ENCODE measurements at regions not wholly inside any gene's neighbourhood (a gene's known extent, or its start where the extent isn't known, plus 50 kb on each side); places are given as distances from the start of the nearest gene placed in this dataset.

DNA sequence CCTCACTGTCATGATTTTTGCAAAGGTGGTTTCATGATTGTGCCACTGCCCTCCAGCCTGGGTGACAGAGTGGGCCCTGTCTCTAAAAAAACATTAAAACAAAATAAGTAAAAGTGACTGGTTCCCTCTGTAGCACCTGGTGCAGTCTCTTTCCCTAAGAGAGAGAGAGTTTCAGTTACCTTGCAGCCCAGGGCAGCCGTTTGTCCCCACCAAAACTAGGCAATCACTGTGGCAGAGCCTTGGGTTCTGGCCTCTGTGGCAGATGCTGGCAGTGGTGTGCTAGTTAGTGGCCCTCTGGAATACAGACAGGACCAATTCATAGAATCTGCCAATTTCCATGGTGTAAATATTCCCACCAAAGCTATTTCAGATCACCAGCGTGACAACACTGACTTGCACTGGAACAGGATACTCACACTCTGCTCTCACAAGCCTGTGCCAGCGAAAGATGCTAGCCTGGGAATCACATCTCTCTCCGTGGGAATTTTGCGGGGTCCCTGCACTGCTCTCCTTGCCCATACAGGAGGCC, 108.7 kb downstream of the TLR5 start:
- Histone ChIP-seq H3K4me2 (ENCODE audit: low read length) (no peak overlapping the region), H4K20me1 (ENCODE audit: insufficient read depth) (no peaks in the 10 kb centered on the region), H3K27ac (ENCODE audit: low read depth, low read length) (no peak overlapping the region), H3K9me3 (ENCODE audit: control insufficient read depth in 1 of 2, insufficient read depth in 1 of 2, low read depth in 1 of 2, low read length in 2 of 2) (no peaks in the 10 kb centered on the region), H3K9ac (ENCODE audit: low read length) (no peak overlapping the region), H3K4me3 (replicated peaks in 1 of 2; ENCODE audit: low read depth in 1 of 2, low read length in 2 of 2) (no peak overlapping the region), H3K79me2 (ENCODE audit: insufficient read depth, low read length) (no peaks in the 10 kb centered on the region), H3K9me2 (ENCODE audit: insufficient read depth) (no peaks in the 10 kb centered on the region), H3K4me1 (ENCODE audit: control insufficient read depth in 1 of 2, insufficient read depth in 2 of 2, low read length in 2 of 2) (peaks cover 0 to 10% of the 10 kb centered on the region in 2 experiments; a peak in 2 of 4 replicates), H3K36me3 (ENCODE audit: control insufficient read depth in 1 of 2, insufficient read depth in 2 of 2, low read length in 2 of 2) (no peaks in the 10 kb centered on the region), H2AFZ (ENCODE audit: low read depth, low read length, poor library complexity, severe bottlenecking) (no peak overlapping the region), H3K27me3 (ENCODE audit: insufficient read depth, low read length) (no peaks in the 10 kb centered on the region)
- no peak for TF ChIP-seq REST (IDR thresholded peaks at IDR 0.05; ENCODE audit: low read depth)
- TF ChIP-seq, protein P1, sequence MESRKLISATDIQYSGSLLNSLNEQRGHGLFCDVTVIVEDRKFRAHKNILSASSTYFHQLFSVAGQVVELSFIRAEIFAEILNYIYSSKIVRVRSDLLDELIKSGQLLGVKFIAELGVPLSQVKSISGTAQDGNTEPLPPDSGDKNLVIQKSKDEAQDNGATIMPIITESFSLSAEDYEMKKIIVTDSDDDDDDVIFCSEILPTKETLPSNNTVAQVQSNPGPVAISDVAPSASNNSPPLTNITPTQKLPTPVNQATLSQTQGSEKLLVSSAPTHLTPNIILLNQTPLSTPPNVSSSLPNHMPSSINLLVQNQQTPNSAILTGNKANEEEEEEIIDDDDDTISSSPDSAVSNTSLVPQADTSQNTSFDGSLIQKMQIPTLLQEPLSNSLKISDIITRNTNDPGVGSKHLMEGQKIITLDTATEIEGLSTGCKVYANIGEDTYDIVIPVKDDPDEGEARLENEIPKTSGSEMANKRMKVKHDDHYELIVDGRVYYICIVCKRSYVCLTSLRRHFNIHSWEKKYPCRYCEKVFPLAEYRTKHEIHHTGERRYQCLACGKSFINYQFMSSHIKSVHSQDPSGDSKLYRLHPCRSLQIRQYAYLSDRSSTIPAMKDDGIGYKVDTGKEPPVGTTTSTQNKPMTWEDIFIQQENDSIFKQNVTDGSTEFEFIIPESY (IDR thresholded peaks at IDR 0.05; ENCODE audit: extremely low read depth, insufficient replicate concordance, low read length): no peak
- no peak for TF ChIP-seq RAD21 (IDR thresholded peaks at IDR 0.05; ENCODE audit: low read depth)
- TF ChIP-seq, protein P2, sequence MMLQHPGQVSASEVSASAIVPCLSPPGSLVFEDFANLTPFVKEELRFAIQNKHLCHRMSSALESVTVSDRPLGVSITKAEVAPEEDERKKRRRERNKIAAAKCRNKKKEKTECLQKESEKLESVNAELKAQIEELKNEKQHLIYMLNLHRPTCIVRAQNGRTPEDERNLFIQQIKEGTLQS (IDR thresholded peaks at IDR 0.05): no peak
- ChIA-PET POLR2A (no interaction called here), CTCF (no interaction called here), RAD21 (ENCODE audit: low non-redundant PET in 1 of 2, low total read pairs in 2 of 2, uncharacterized antibody in 2 of 2, unreplicated experiment in 2 of 2) (no interaction called here)
- DNase-seq (ENCODE audit: low read depth, low spot score): no peak
- BruUV-seq (replicated peaks): no TSS peak
- ATAC-seq: no peak
- intact Hi-C loops (cut with micrococcal nuclease): no loop called here
